HEK293 (cell line): ENCODE measurements at regions not wholly inside any gene's neighbourhood (a gene's known extent, or its start where the extent isn't known, plus 50 kb on each side); places are given as distances from the start of the nearest gene placed in this dataset.

Experiments
- GLI2 ChIP-seq: fragments of 450-650 bp; formaldehyde crosslinking; IDR thresholded peaks from 2 replicates; pipeline ENCODE4; 2017; ENCODE audit warnings: missing biosample characterization, missing genetic modification characterization, low read depth, borderline replicate concordance
- KLF9 ChIP-seq: fragments of 450-650 bp; formaldehyde crosslinking; IDR thresholded peaks from 2 replicates; pipeline ENCODE4 v1.5.1; 2016; ENCODE audit warnings: missing biosample characterization, missing genetic modification characterization, low read depth
- RBAK ChIP-seq: fragments of 450-650 bp; formaldehyde crosslinking; IDR thresholded peaks from 2 replicates; pipeline ENCODE4 v1.5.1; 2016; ENCODE audit warnings: missing biosample characterization, missing genetic modification characterization
- SALL2 ChIP-seq: fragments of 450-650 bp; formaldehyde crosslinking; IDR thresholded peaks from 2 replicates; pipeline ENCODE4 v1.5.0; 2017; ENCODE audit warnings: missing biosample characterization, mild to moderate bottlenecking, missing genetic modification characterization, borderline replicate concordance
- WT1 ChIP-seq: fragments of 450-650 bp; formaldehyde crosslinking; IDR thresholded peaks from 2 replicates; pipeline ENCODE4 v1.5.1; 2016; ENCODE audit warnings: missing biosample characterization, missing genetic modification characterization
- YY2 ChIP-seq: fragments of 450-650 bp; formaldehyde crosslinking; IDR thresholded peaks from 2 replicates; pipeline ENCODE4 v1.5.1; 2016; ENCODE audit warnings: missing biosample characterization, missing genetic modification characterization
- ZBTB48 ChIP-seq: fragments of 450-650 bp; formaldehyde crosslinking; IDR thresholded peaks from 2 replicates; pipeline ENCODE4 v1.5.1; 2016; ENCODE audit warnings: missing biosample characterization, missing genetic modification characterization
- ZIC2 ChIP-seq: fragments of 450-650 bp; formaldehyde crosslinking; IDR thresholded peaks from 2 replicates; pipeline ENCODE4 v1.5.1; 2016; ENCODE audit warnings: missing biosample characterization, missing genetic modification characterization
- ZNF19 ChIP-seq: fragments of 450-650 bp; formaldehyde crosslinking; IDR thresholded peaks from 2 replicates; pipeline ENCODE4; 2016; ENCODE audit warnings: missing biosample characterization, missing genetic modification characterization, low read depth
- ZNF211 ChIP-seq: fragments of 450-650 bp; formaldehyde crosslinking; IDR thresholded peaks from 2 replicates; pipeline ENCODE4 v1.5.1; 2016; ENCODE audit warnings: low read depth, missing biosample characterization, missing genetic modification characterization
- ZNF221 ChIP-seq: fragments of 450-650 bp; formaldehyde crosslinking; IDR thresholded peaks from 2 replicates; pipeline ENCODE4 v1.5.1; 2017; ENCODE audit warnings: missing biosample characterization, missing genetic modification characterization, borderline replicate concordance
- ZNF266 ChIP-seq: fragments of 450-650 bp; formaldehyde crosslinking; IDR thresholded peaks from 2 replicates; pipeline ENCODE4 v1.5.1; 2016; ENCODE audit warnings: missing biosample characterization, missing genetic modification characterization, low read depth
- ZNF302 ChIP-seq: fragments of 450-650 bp; formaldehyde crosslinking; IDR thresholded peaks from 2 replicates; pipeline ENCODE4 v1.5.1; 2016; ENCODE audit warnings: missing biosample characterization, missing genetic modification characterization, low read depth
- ZNF423 ChIP-seq: fragments of 450-650 bp; formaldehyde crosslinking; IDR thresholded peaks from 2 replicates; pipeline ENCODE4 v1.5.1; 2016; ENCODE audit warnings: missing biosample characterization, missing genetic modification characterization
- ZNF473 ChIP-seq: fragments of 450-650 bp; formaldehyde crosslinking; IDR thresholded peaks from 2 replicates; pipeline ENCODE4 v1.5.1; 2017; ENCODE audit warnings: missing biosample characterization, missing genetic modification characterization
- ZNF548 ChIP-seq: fragments of 450-650 bp; formaldehyde crosslinking; IDR thresholded peaks from 2 replicates; pipeline ENCODE4 v1.5.1; 2016; ENCODE audit warnings: missing biosample characterization, missing genetic modification characterization
- ZNF571 ChIP-seq: fragments of 450-650 bp; formaldehyde crosslinking; IDR thresholded peaks from 2 replicates; pipeline ENCODE4 v1.5.0; 2017; ENCODE audit warnings: missing biosample characterization, missing genetic modification characterization
- ZNF596 ChIP-seq: fragments of 450-650 bp; IDR thresholded peaks from 2 replicates; pipeline ENCODE4 v1.5.0; 2018; ENCODE audit warnings: missing biosample characterization, mild to moderate bottlenecking, missing genetic modification characterization, moderate library complexity
- ZNF621 ChIP-seq: fragments of 450-650 bp; formaldehyde crosslinking; IDR thresholded peaks from 2 replicates; pipeline ENCODE4 v1.5.1; 2017; ENCODE audit warnings: missing biosample characterization, missing genetic modification characterization
- ZNF624 ChIP-seq: fragments of 450-650 bp; formaldehyde crosslinking; IDR thresholded peaks from 2 replicates; pipeline ENCODE4 v1.5.1; 2017; ENCODE audit warnings: missing biosample characterization, missing genetic modification characterization
- ZNF677 ChIP-seq: fragments of 450-650 bp; IDR thresholded peaks from 2 replicates; pipeline ENCODE4 v1.5.0; 2018; ENCODE audit warnings: missing biosample characterization, mild to moderate bottlenecking, missing genetic modification characterization, moderate library complexity
- ZNF707 ChIP-seq: fragments of 450-650 bp; formaldehyde crosslinking; IDR thresholded peaks from 2 replicates; pipeline ENCODE4 v1.5.1; 2016; ENCODE audit warnings: missing biosample characterization, missing genetic modification characterization
- ZNF747 ChIP-seq: fragments of 450-650 bp; formaldehyde crosslinking; IDR thresholded peaks from 2 replicates; pipeline ENCODE4 v1.5.1; 2016; ENCODE audit warnings: missing biosample characterization, missing genetic modification characterization
- ZNF768 ChIP-seq: fragments of 450-650 bp; formaldehyde crosslinking; IDR thresholded peaks from 2 replicates; pipeline ENCODE4 v1.5.1; 2018; ENCODE audit warnings: missing biosample characterization, mild to moderate bottlenecking, missing genetic modification characterization
- ZNF843 ChIP-seq: fragments of 450-650 bp; formaldehyde crosslinking; IDR thresholded peaks from 2 replicates; pipeline ENCODE4 v1.5.1; 2016; ENCODE audit warnings: missing biosample characterization, missing genetic modification characterization
- TF ChIP-seq, protein P1 (sequence below): fragments of 450-650 bp; formaldehyde crosslinking; optimal IDR thresholded peaks from 2 replicates; pipeline ENCODE3; 2016; ENCODE audit warnings: missing biosample characterization, mild to moderate bottlenecking, missing genetic modification characterization
- TF ChIP-seq, protein P2 (sequence below): fragments of 450-650 bp; formaldehyde crosslinking; IDR thresholded peaks from 2 replicates; pipeline ENCODE4 v1.5.1; 2016; ENCODE audit warnings: missing biosample characterization, missing genetic modification characterization
- TF ChIP-seq, protein P3 (sequence below): fragments of 450-650 bp; formaldehyde crosslinking; conservative IDR thresholded peaks from 2 replicates; pipeline ENCODE4 v1.5.1; 2016; ENCODE audit warnings: low read depth, missing biosample characterization, missing genetic modification characterization
- TF ChIP-seq, protein P4 (sequence below): fragments of 450-650 bp; formaldehyde crosslinking; IDR thresholded peaks from 2 replicates; pipeline ENCODE4 v1.5.1; 2016; ENCODE audit warnings: missing biosample characterization, missing genetic modification characterization, low read depth
- TF ChIP-seq, protein P5 (sequence below): fragments of 450-650 bp; formaldehyde crosslinking; IDR thresholded peaks from 2 replicates; pipeline ENCODE4 v1.5.1; 2016; ENCODE audit warnings: missing biosample characterization, missing genetic modification characterization
- TF ChIP-seq, protein P6 (sequence below): fragments of 450-650 bp; formaldehyde crosslinking; IDR thresholded peaks from 2 replicates; pipeline ENCODE4 v1.5.1; 2016; ENCODE audit warnings: missing biosample characterization, missing genetic modification characterization

DNA sequence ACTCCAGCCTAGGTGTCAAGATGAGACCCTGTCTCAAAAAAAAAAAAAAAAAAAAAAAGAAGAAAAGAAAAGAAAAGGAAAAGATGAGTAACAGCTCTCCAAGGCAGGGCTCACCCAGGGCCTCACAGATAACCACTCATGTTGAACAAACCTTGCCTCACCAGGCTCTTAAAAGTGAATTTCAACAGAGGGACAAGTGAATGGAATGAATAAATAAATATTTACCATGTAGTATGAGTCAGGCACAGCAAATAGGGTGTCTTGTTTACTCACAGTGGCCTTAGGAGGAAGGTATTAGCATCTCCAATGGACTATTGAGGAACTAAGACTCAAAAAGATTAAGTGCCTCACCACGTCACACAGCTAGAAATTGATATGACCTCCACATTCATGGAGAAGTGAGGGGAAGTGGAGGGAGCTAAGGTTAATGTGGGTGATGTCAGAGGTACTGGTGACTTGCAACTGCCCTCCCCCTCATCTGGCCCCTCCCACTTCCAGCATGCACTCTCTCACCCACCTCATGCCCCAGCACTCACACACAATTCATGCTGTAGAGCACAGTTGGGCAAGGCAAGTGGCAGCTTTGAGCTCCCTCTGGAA is 255.5 kb downstream of the UACA start (continued):
- TF ChIP-seq ZNF19: no peak
- TF ChIP-seq ZBTB48 (tag by site-specific recombination): peak; percentile 57; the same call in 1 of the 2 replicates
- no peak for TF ChIP-seq ZNF266
- TF ChIP-seq ZIC2: no peak
- TF ChIP-seq ZNF747: no peak
- TF ChIP-seq ZNF621 (tag by site-specific recombination): no peak
- TF ChIP-seq WT1 (tag by site-specific recombination): peak; percentile 91
- peak; percentile 78 for TF ChIP-seq KLF9 (tag by site-specific recombination)
- TF ChIP-seq RBAK (tag by site-specific recombination): no peak
- TF ChIP-seq, protein P1, sequence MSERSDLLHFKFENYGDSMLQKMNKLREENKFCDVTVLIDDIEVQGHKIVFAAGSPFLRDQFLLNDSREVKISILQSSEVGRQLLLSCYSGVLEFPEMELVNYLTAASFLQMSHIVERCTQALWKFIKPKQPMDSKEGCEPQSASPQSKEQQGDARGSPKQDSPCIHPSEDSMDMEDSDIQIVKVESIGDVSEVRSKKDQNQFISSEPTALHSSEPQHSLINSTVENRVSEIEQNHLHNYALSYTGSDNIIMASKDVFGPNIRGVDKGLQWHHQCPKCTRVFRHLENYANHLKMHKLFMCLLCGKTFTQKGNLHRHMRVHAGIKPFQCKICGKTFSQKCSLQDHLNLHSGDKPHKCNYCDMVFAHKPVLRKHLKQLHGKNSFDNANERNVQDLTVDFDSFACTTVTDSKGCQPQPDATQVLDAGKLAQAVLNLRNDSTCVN: peak; percentile 23
- no peak for TF ChIP-seq ZNF548 (tag by site-specific recombination)
- TF ChIP-seq ZNF596: no peak
- TF ChIP-seq ZNF473 (tag by site-specific recombination): no peak
- no peak for TF ChIP-seq ZNF221 (tag by site-specific recombination)
- TF ChIP-seq SALL2 (tag by site-specific recombination): no peak
- TF ChIP-seq ZNF302 (tag by site-specific recombination): no peak
- TF ChIP-seq, protein P2, sequence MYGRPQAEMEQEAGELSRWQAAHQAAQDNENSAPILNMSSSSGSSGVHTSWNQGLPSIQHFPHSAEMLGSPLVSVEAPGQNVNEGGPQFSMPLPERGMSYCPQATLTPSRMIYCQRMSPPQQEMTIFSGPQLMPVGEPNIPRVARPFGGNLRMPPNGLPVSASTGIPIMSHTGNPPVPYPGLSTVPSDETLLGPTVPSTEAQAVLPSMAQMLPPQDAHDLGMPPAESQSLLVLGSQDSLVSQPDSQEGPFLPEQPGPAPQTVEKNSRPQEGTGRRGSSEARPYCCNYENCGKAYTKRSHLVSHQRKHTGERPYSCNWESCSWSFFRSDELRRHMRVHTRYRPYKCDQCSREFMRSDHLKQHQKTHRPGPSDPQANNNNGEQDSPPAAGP (tag by site-specific recombination): peak; percentile 99
- no peak for TF ChIP-seq ZNF211 (tag by site-specific recombination)
- TF ChIP-seq ZNF423 (tag by site-specific recombination): no peak
- TF ChIP-seq, protein P3, sequence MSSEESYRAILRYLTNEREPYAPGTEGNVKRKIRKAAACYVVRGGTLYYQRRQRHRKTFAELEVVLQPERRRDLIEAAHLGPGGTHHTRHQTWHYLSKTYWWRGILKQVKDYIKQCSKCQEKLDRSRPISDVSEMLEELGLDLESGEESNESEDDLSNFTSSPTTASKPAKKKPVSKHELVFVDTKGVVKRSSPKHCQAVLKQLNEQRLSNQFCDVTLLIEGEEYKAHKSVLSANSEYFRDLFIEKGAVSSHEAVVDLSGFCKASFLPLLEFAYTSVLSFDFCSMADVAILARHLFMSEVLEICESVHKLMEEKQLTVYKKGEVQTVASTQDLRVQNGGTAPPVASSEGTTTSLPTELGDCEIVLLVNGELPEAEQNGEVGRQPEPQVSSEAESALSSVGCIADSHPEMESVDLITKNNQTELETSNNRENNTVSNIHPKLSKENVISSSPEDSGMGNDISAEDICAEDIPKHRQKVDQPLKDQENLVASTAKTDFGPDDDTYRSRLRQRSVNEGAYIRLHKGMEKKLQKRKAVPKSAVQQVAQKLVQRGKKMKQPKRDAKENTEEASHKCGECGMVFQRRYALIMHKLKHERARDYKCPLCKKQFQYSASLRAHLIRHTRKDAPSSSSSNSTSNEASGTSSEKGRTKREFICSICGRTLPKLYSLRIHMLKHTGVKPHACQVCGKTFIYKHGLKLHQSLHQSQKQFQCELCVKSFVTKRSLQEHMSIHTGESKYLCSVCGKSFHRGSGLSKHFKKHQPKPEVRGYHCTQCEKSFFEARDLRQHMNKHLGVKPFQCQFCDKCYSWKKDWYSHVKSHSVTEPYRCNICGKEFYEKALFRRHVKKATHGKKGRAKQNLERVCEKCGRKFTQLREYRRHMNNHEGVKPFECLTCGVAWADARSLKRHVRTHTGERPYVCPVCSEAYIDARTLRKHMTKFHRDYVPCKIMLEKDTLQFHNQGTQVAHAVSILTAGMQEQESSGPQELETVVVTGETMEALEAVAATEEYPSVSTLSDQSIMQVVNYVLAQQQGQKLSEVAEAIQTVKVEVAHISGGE: no peak
- peak; percentile 93; the same call in 1 of the 2 replicates for TF ChIP-seq GLI2 (tag by site-specific recombination)
- TF ChIP-seq ZNF707: no peak
- TF ChIP-seq, protein P4, sequence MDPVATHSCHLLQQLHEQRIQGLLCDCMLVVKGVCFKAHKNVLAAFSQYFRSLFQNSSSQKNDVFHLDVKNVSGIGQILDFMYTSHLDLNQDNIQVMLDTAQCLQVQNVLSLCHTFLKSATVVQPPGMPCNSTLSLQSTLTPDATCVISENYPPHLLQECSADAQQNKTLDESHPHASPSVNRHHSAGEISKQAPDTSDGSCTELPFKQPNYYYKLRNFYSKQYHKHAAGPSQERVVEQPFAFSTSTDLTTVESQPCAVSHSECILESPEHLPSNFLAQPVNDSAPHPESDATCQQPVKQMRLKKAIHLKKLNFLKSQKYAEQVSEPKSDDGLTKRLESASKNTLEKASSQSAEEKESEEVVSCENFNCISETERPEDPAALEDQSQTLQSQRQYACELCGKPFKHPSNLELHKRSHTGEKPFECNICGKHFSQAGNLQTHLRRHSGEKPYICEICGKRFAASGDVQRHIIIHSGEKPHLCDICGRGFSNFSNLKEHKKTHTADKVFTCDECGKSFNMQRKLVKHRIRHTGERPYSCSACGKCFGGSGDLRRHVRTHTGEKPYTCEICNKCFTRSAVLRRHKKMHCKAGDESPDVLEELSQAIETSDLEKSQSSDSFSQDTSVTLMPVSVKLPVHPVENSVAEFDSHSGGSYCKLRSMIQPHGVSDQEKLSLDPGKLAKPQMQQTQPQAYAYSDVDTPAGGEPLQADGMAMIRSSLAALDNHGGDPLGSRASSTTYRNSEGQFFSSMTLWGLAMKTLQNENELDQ (tag by site-specific recombination): no peak
- no peak for TF ChIP-seq ZNF624 (tag by site-specific recombination)
- TF ChIP-seq ZNF768 (tag by site-specific recombination): no peak
- no peak for TF ChIP-seq ZNF677
- 0 out of 2 replicates have a peak, but pooled peaks have one; percentile 35 for TF ChIP-seq YY2 (tag by site-specific recombination)
- TF ChIP-seq ZNF571 (tag by site-specific recombination): no peak
- peak; percentile 74 for TF ChIP-seq ZNF843 (tag by site-specific recombination)
- TF ChIP-seq, protein P5, sequence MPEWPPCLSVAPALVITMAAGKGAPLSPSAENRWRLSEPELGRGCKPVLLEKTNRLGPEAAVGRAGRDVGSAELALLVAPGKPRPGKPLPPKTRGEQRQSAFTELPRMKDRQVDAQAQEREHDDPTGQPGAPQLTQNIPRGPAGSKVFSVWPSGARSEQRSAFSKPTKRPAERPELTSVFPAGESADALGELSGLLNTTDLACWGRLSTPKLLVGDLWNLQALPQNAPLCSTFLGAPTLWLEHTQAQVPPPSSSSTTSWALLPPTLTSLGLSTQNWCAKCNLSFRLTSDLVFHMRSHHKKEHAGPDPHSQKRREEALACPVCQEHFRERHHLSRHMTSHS (tag by site-specific recombination): peak; percentile 61; the same call in 1 of the 2 replicates
- TF ChIP-seq, protein P6, sequence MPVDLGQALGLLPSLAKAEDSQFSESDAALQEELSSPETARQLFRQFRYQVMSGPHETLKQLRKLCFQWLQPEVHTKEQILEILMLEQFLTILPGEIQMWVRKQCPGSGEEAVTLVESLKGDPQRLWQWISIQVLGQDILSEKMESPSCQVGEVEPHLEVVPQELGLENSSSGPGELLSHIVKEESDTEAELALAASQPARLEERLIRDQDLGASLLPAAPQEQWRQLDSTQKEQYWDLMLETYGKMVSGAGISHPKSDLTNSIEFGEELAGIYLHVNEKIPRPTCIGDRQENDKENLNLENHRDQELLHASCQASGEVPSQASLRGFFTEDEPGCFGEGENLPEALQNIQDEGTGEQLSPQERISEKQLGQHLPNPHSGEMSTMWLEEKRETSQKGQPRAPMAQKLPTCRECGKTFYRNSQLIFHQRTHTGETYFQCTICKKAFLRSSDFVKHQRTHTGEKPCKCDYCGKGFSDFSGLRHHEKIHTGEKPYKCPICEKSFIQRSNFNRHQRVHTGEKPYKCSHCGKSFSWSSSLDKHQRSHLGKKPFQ: no peak
